Hepatocyte (in vitro differentiated cells): ENCODE measurements at regions not wholly inside any gene's neighbourhood (a gene's known extent, or its start where the extent isn't known, plus 50 kb on each side); places are given as distances from the start of the nearest gene placed in this dataset.

Experiments
- DNase-seq: peaks from one replicate; pipeline ENCODE4 v3.0.0-alpha.2; 2016; ENCODE audit warnings: low spot score
- H2AFZ ChIP-seq: fragments of 200-600 bp; sonication (generic); 2 replicates; pipeline ENCODE4 v1.6.0; 2016; ENCODE audit warnings: antibody characterized with exemption, mild to moderate bottlenecking
- H3K27ac ChIP-seq: fragments of 200-600 bp; sonication (generic); 2 replicates; pipeline ENCODE4 v1.5.1; 2016; ENCODE audit warnings: mild to moderate bottlenecking
- H3K27me3 ChIP-seq: fragments of 200-600 bp; sonication (generic); 2 replicates; pipeline ENCODE4 v1.6.1; 2016
- H3K36me3 ChIP-seq: fragments of 200-600 bp; sonication (generic); replicated peaks from 2 replicates; pipeline ENCODE4 v1.5.1; 2016; ENCODE audit warnings: low read depth; ENCODE audit not compliant: insufficient read depth
- H3K4me1 ChIP-seq: fragments of 200-600 bp; sonication (generic); 2 replicates; pipeline ENCODE4 v1.5.1; 2016; ENCODE audit warnings: mild to moderate bottlenecking, moderate library complexity; ENCODE audit not compliant: insufficient read depth
- H3K4me2 ChIP-seq: fragments of 200-600 bp; sonication (generic); 2 replicates; pipeline ENCODE4 v1.6.0; 2016
- H3K4me3 ChIP-seq: fragments of 200-600 bp; sonication (generic); 2 replicates; pipeline ENCODE4 v1.5.1; 2016; ENCODE audit warnings: mild to moderate bottlenecking
- H3K79me2 ChIP-seq: fragments of 200-600 bp; sonication (generic); 2 replicates; pipeline ENCODE4 v1.6.0; 2017; ENCODE audit warnings: mild to moderate bottlenecking
- H3K9me2 ChIP-seq: fragments of 200-600 bp; sonication (generic); replicated peaks from 2 replicates; pipeline ENCODE4 v1.6.0; 2017; ENCODE audit warnings: mild to moderate bottlenecking; ENCODE audit not compliant: insufficient read depth
- H3K9me3 ChIP-seq: fragments of 200-600 bp; sonication (generic); 2 replicates; pipeline ENCODE4 v1.5.1; 2016; ENCODE audit warnings: low read depth, mild to moderate bottlenecking
- H4K20me1 ChIP-seq: fragments of 200-600 bp; sonication (generic); 2 replicates; pipeline ENCODE4 v1.6.0; 2016; ENCODE audit warnings: mild to moderate bottlenecking; ENCODE audit not compliant: insufficient read depth, poor library complexity, severe bottlenecking
- CTCF ChIP-seq: fragments of 200-600 bp; sonication (generic); IDR thresholded peaks from 2 replicates; pipeline ENCODE4 v1.5.1; 2016; ENCODE audit warnings: antibody characterized with exemption, mild to moderate bottlenecking; ENCODE audit not compliant: poor library complexity
- EZH2 ChIP-seq: fragments of 200-600 bp; sonication (generic); IDR thresholded peaks from 2 replicates; pipeline ENCODE4 v1.6.1; 2016; ENCODE audit warnings: antibody characterized with exemption, mild to moderate bottlenecking, borderline replicate concordance
- EZH2phosphoT487 ChIP-seq: fragments of 200-600 bp; sonication (generic); IDR thresholded peaks from one replicate; pipeline ENCODE4 v1.6.1; 2018; ENCODE audit warnings: antibody characterized with exemption, mild to moderate bottlenecking, low read depth, moderate library complexity; ENCODE audit not compliant: unreplicated experiment, severe bottlenecking
- WGBS: methylation state at CpG from one replicate; pipeline ENCODE4 v1.1.6; 2016; ENCODE audit warnings: low lambda C conversion rate; ENCODE audit errors: missing lambda C conversion rate; 5-methylcytosine and 5-hydroxymethylcytosine counted together

- DNase-seq: no peak
- H3K27me3 ChIP-seq: no peaks in the 10 kb centered on the region
- H3K9me2 ChIP-seq: no peaks in the 10 kb centered on the region
- H3K27ac ChIP-seq: no peak overlapping the region
- no peak overlapping the region for H2AFZ ChIP-seq
- H3K4me3 ChIP-seq: no peak overlapping the region
- H3K36me3 ChIP-seq: no peaks in the 10 kb centered on the region
- TF ChIP-seq CTCF: no peak
- TF ChIP-seq EZH2phosphoT487: no peak
- TF ChIP-seq EZH2: no peak
- H4K20me1 ChIP-seq: no peaks in the 10 kb centered on the region
- H3K4me2 ChIP-seq: no peak overlapping the region
- no peaks in the 10 kb centered on the region for H3K79me2 ChIP-seq
- H3K4me1 ChIP-seq: no peaks in the 10 kb centered on the region
- H3K9me3 ChIP-seq: no peaks in the 10 kb centered on the region
These were observed 932.3 kb downstream of the METTL15 start for GRCh38 chr11:29040489-29040888.

- WGBS: 19% methylated on average over 2 of the region's 2 CpGs
- no peaks in the 10 kb centered on the region for H3K9me3 ChIP-seq
- no peak overlapping the region for H2AFZ ChIP-seq
- H3K27me3 ChIP-seq: no peaks in the 10 kb centered on the region
- H3K79me2 ChIP-seq: no peaks in the 10 kb centered on the region
- TF ChIP-seq EZH2: no peak
- TF ChIP-seq CTCF: no peak
- no peak for TF ChIP-seq EZH2phosphoT487
- DNase-seq: no peak
- H4K20me1 ChIP-seq: no peaks in the 10 kb centered on the region
- H3K4me3 ChIP-seq: no peak overlapping the region
- no peaks in the 10 kb centered on the region for H3K9me2 ChIP-seq
- H3K4me2 ChIP-seq: no peak overlapping the region
- no peaks in the 10 kb centered on the region for H3K4me1 ChIP-seq
- H3K36me3 ChIP-seq: no peaks in the 10 kb centered on the region
- no peak overlapping the region for H3K27ac ChIP-seq
These were observed 924.4 kb downstream of the METTL15 start for GRCh38 chr11:29032384-29033149.

- 83% methylated on average over 2 of the region's 2 CpGs for WGBS
These were observed 921.3 kb downstream of the METTL15 start for GRCh38 chr11:29029452-29029851.

More at GRCh38 chr11:29029452-29029851, 921.3 kb downstream of the METTL15 start:
- Histone ChIP-seq H3K4me2 (no peak overlapping the region), H2AFZ (no peak overlapping the region), H3K9me2 (no peaks in the 10 kb centered on the region), H3K36me3 (no peaks in the 10 kb centered on the region), H3K79me2 (no peaks in the 10 kb centered on the region), H3K4me3 (no peak overlapping the region), H3K9me3 (no peaks in the 10 kb centered on the region), H4K20me1 (no peaks in the 10 kb centered on the region), H3K27me3 (no peaks in the 10 kb centered on the region), H3K4me1 (no peaks in the 10 kb centered on the region), H3K27ac (no peak overlapping the region)
- DNase-seq: no peak
- TF ChIP-seq EZH2 (no peak), CTCF (no peak), EZH2phosphoT487 (no peak)
